ENCODE measurements at regions not wholly inside any gene's neighbourhood (a gene's known extent, or its start where the extent isn't known, plus 50 kb on each side); places are given as distances from the start of the nearest gene placed in this dataset.
A peak's percentile ranks its signal among the peaks of the same experiment; 100 is the strongest.

- no peaks in the 10 kb centered on the region for H3K9me3 ChIP-seq (ENCODE audit: control insufficient read depth, insufficient read depth, low read depth, low read length)
Observed at GRCh38 chr9:89848060-89849040, 243.5 kb downstream of the GADD45G start.

GRCh38 chr9:89849096-89849495 is 244.3 kb downstream of the GADD45G start:
- Histone ChIP-seq H3K4me3 (ENCODE audit: low read depth, low read length) (no peak overlapping the region), H3K27ac (ENCODE audit: extremely low read depth, low read depth, low read length) (no peak overlapping the region), H3K9me3 (ENCODE audit: control insufficient read depth, insufficient read depth, low read depth, low read length) (no peaks in the 10 kb centered on the region), H3K36me3 (ENCODE audit: control insufficient read depth in 2 of 2, insufficient read depth in 1 of 2, low read length in 2 of 2) (no peaks in the 10 kb centered on the region), H3K4me1 (ENCODE audit: control insufficient read depth, insufficient read depth, low read length) (no peaks in the 10 kb centered on the region)
- TF ChIP-seq EGR2 (tag by site-specific recombination; IDR thresholded peaks at IDR 0.05; ENCODE audit: low read depth), result peak; percentile 71
- TF ChIP-seq ZBTB10 (tag by site-specific recombination; IDR thresholded peaks at IDR 0.05), result no peak
- TF ChIP-seq ZNF18 (tag by site-specific recombination; IDR thresholded peaks at IDR 0.05), result peak; percentile 40; the same call in 1 of the 2 replicates
- peak; percentile 62 for TF ChIP-seq ZFHX2 (tag by site-specific recombination; conservative IDR thresholded peaks at IDR 0.05)
- TF ChIP-seq ZBTB17 (tag by site-specific recombination; IDR thresholded peaks at IDR 0.05), result no peak
- no peak for TF ChIP-seq ZFP69B (tag by site-specific recombination; IDR thresholded peaks at IDR 0.05)
- ChIA-PET CTCF (no interaction called here), POLR2A (no interaction called here)

More at GRCh38 chr9:89848060-89849040, 243.5 kb downstream of the GADD45G start:
- no peak for TF ChIP-seq ZNF626 (tag by site-specific recombination; IDR thresholded peaks at IDR 0.05)
- no peak for TF ChIP-seq ZNF302 (tag by site-specific recombination; IDR thresholded peaks at IDR 0.05; ENCODE audit: low read depth)
- TF ChIP-seq ZNF488 (tag by site-specific recombination; IDR thresholded peaks at IDR 0.05), result no peak
- TF ChIP-seq ZNF549 (tag by site-specific recombination; IDR thresholded peaks at IDR 0.05), result no peak
- TF ChIP-seq KLF10 (tag by site-specific recombination; IDR thresholded peaks at IDR 0.05), result no peak
- no peak for TF ChIP-seq ZFP3 (tag by site-specific recombination; IDR thresholded peaks at IDR 0.05; ENCODE audit: low read depth)
- no peak for TF ChIP-seq RBAK (tag by site-specific recombination; IDR thresholded peaks at IDR 0.05)
- no peak for TF ChIP-seq ZNF416 (tag by site-specific recombination; IDR thresholded peaks at IDR 0.05)
- no peak for TF ChIP-seq ZBTB11 (tag by site-specific recombination; conservative IDR thresholded peaks at IDR 0.05; ENCODE audit: low read depth)
- no peak for TF ChIP-seq ZNF837 (tag by site-specific recombination; IDR thresholded peaks at IDR 0.05)
- TF ChIP-seq MEIS1 (CRISPR knock-in tag; IDR thresholded peaks at IDR 0.05; ENCODE audit: borderline replicate concordance), result no peak
- no peak for TF ChIP-seq ZSCAN18 (tag by site-specific recombination; IDR thresholded peaks at IDR 0.05)
- TF ChIP-seq ZBTB20 (tag by site-specific recombination; IDR thresholded peaks at IDR 0.05), result no peak
- Histone ChIP-seq H3K4me3 (ENCODE audit: low read depth, low read length) (no peak overlapping the region), H3K36me3 (ENCODE audit: control insufficient read depth in 2 of 2, insufficient read depth in 1 of 2, low read length in 2 of 2) (no peaks in the 10 kb centered on the region), H3K4me1 (ENCODE audit: control insufficient read depth, insufficient read depth, low read length) (no peaks in the 10 kb centered on the region), H3K27ac (ENCODE audit: extremely low read depth, low read depth, low read length) (no peak overlapping the region)
- ChIA-PET POLR2A (no interaction called here), CTCF (interaction anchor here (1.0 kb wide), 1 partner anchor 88 kb away, joined by 3 read pairs; no protein-coding TSS in a partner anchor)
